Parathyroid adenoma (tissue), 2 donors: ENCODE measurements at regions not wholly inside any gene's neighbourhood (a gene's known extent, or its start where the extent isn't known, plus 50 kb on each side); places are given as distances from the start of the nearest gene placed in this dataset.

Experiments used
- H2AFZ ChIP-seq: fragments of 300-600 bp; sonication (generic); one replicate; pipeline ENCODE4 v1.7.0; 2017; ENCODE audit warnings: antibody characterized with exemption, mild to moderate bottlenecking
- H3K27ac ChIP-seq: fragments of 300-600 bp; sonication (generic); one replicate; pipeline ENCODE4 v1.7.0; 2017
- H3K27me3 ChIP-seq: fragments of 300-600 bp; sonication (generic); one replicate; pipeline ENCODE4 v1.7.0; 2017; ENCODE audit warnings: low read length; ENCODE audit not compliant: control insufficient read depth, insufficient read depth
- H3K36me3 ChIP-seq: fragments of 300-600 bp; sonication (generic); one replicate; pipeline ENCODE4 v1.7.0; 2017; ENCODE audit warnings: low read length; ENCODE audit not compliant: control insufficient read depth, insufficient read depth
- H3K4me1 ChIP-seq: fragments of 300-600 bp; sonication (generic); one replicate; pipeline ENCODE4 v1.7.0; 2017; ENCODE audit warnings: control low read depth
- H3K4me2 ChIP-seq: fragments of 300-600 bp; sonication (generic); one replicate; pipeline ENCODE4 v1.7.0; 2017; ENCODE audit warnings: low read length
- H3K4me3 ChIP-seq: fragments of 300-600 bp; sonication (generic); one replicate; pipeline ENCODE4 v1.7.0; 2017; ENCODE audit warnings: low read depth, low read length
- H3K79me2 ChIP-seq: fragments of 300-600 bp; sonication (generic); one replicate; pipeline ENCODE4 v1.7.0; 2017; ENCODE audit warnings: control low read depth
- H3K9ac ChIP-seq: fragments of 300-600 bp; sonication (generic); one replicate; pipeline ENCODE4 v1.7.0; 2017; ENCODE audit warnings: mild to moderate bottlenecking
- H3K9me3 ChIP-seq: fragments of 300-600 bp; sonication (generic); one replicate; pipeline ENCODE4 v1.7.0; 2017; ENCODE audit warnings: low read length; ENCODE audit not compliant: control insufficient read depth
- TF ChIP-seq, protein P1 (sequence below): fragments of 300-600 bp; sonication (generic); IDR thresholded peaks from one replicate; pipeline ENCODE4 v1.7.0; 2017; ENCODE audit warnings: antibody characterized with exemption, mild to moderate bottlenecking
- donor health status: primary hyperparathyroidism.

DNA sequence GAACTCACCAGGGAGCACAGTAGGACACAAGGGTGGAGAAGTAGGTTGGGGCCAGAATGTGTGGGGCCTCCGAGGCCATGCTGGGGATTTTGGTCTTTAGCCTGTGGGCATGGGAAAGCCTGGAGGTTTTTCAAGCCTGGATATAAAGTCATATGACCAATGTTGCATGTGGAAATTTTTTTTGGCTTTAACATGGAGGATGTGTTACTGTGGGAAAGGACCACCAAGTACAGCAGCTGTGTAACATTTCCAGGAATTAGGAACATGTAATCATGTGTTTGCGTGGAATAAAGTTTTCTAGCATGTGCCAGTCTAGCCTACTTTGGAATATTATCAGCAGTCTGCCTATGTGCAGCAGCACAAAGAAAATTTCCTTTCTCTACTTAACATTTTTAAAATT is 78.5 kb downstream of the TNFSF18 start:
- Histone ChIP-seq H3K27me3 (no peaks in the 10 kb centered on the region), H3K4me1 (no peaks in the 10 kb centered on the region), H2AFZ (no peak overlapping the region), H3K36me3 (no peaks in the 10 kb centered on the region), H3K9me3 (no peaks in the 10 kb centered on the region), H3K9ac (no peak overlapping the region), H3K4me2 (no peak overlapping the region), H3K79me2 (no peaks in the 10 kb centered on the region), H3K27ac (no peak overlapping the region), H3K4me3 (no peak overlapping the region)
- TF ChIP-seq, protein P1, sequence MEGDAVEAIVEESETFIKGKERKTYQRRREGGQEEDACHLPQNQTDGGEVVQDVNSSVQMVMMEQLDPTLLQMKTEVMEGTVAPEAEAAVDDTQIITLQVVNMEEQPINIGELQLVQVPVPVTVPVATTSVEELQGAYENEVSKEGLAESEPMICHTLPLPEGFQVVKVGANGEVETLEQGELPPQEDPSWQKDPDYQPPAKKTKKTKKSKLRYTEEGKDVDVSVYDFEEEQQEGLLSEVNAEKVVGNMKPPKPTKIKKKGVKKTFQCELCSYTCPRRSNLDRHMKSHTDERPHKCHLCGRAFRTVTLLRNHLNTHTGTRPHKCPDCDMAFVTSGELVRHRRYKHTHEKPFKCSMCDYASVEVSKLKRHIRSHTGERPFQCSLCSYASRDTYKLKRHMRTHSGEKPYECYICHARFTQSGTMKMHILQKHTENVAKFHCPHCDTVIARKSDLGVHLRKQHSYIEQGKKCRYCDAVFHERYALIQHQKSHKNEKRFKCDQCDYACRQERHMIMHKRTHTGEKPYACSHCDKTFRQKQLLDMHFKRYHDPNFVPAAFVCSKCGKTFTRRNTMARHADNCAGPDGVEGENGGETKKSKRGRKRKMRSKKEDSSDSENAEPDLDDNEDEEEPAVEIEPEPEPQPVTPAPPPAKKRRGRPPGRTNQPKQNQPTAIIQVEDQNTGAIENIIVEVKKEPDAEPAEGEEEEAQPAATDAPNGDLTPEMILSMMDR = no peak

DNA sequence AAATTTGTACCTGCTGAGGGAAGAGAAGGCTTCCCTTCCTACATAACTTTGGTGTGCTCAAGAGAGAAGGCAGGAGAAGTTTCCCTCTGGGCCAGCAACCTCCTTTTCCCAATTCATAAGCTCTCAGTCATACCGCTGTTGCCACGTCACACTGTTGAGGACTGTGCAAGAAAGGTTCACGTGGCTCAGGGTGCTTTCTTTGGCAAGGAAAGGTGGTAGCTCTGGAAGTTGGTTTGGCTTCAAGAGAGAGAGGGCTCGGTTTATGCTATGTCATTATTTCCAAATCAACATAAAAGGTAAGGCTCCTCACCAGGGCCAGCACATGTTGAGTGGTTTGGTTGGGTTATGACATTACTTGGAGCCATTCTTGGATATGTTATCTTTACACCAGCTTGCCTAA is 77.3 kb downstream of the TNFSF18 start:
- Histone ChIP-seq H3K27ac (no peak overlapping the region), H3K36me3 (no peaks in the 10 kb centered on the region), H3K4me3 (no peak overlapping the region), H3K4me2 (no peak overlapping the region), H3K9me3 (no peaks in the 10 kb centered on the region), H3K9ac (no peak overlapping the region), H3K27me3 (no peaks in the 10 kb centered on the region), H3K4me1 (no peaks in the 10 kb centered on the region), H2AFZ (no peak overlapping the region), H3K79me2 (no peaks in the 10 kb centered on the region)
- TF ChIP-seq, protein P1 = no peak

DNA sequence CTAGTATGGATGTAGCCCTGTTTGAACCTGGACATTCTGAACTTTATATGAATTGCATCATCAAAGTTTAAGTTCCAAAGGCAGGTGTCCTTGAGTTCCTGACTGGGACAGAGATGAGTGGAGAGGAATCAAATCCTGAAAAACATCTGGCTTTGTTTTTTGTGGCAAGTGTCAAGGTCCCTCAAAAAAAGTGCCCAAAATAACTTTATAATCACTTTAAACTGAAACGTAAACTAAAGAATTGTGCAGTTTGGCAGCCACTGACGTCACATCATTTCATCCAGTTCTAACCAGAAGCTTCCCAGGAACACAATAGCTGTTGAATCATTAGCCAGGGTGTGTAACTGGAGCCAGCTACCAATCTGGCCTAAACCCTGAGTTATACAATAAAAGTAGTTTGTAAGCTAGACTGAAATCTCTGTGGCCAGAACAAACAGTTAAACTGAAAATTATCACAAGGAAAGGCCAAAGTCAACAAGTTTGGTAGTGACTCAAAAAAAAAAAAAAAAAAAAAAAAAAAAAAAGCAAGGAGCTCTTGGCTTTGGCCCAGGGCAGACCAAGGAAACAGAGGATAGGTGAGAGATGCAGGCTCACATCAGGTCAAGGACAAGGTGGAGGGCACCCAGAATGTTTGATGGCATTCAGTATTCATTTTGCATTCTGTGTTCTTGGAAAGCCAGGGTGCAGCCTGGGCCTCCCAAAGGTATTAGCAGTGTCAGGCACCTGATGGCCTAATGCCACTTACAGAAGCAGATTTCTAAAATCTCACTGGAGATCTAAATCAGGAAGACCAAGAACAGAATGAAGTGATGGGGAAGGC is 74.3 kb downstream of the TNFSF18 start:
- Histone ChIP-seq H3K9ac (no peak overlapping the region), H3K36me3 (no peaks in the 10 kb centered on the region), H3K4me1 (no peaks in the 10 kb centered on the region), H3K79me2 (no peaks in the 10 kb centered on the region), H3K4me2 (no peak overlapping the region), H3K27ac (no peak overlapping the region), H3K27me3 (no peaks in the 10 kb centered on the region), H2AFZ (no peak overlapping the region), H3K4me3 (no peak overlapping the region), H3K9me3 (no peaks in the 10 kb centered on the region)
- TF ChIP-seq, protein P1 = no peak

GRCh38 chr1:172977296-172978017 is 73.3 kb downstream of the TNFSF18 start:
- TF ChIP-seq, protein P1 = no peak
- no peak overlapping the region for H3K27ac ChIP-seq

More at GRCh38 chr1:172977296-172978017, 73.3 kb downstream of the TNFSF18 start:
- Histone ChIP-seq H3K27me3 (no peaks in the 10 kb centered on the region), H3K9me3 (no peaks in the 10 kb centered on the region), H3K79me2 (no peaks in the 10 kb centered on the region), H3K36me3 (no peaks in the 10 kb centered on the region), H2AFZ (no peak overlapping the region), H3K4me1 (no peaks in the 10 kb centered on the region), H3K4me2 (no peak overlapping the region), H3K9ac (no peak overlapping the region), H3K4me3 (no peak overlapping the region)
